HG03575 (cell line): ENCODE measurements at regions not wholly inside any gene's neighbourhood (a gene's known extent, or its start where the extent isn't known, plus 50 kb on each side); places are given as distances from the start of the nearest gene placed in this dataset.

Experiments used
- ATAC-seq: cut with Tn5 transposase; IDR thresholded peaks from one replicate; pipeline ENCODE4 v1.9.1; 2021; ENCODE audit not compliant: unreplicated experiment, insufficient number of reproducible peaks, low FRiP score; ENCODE audit errors: extremely low read depth

- no peak for ATAC-seq
Measured at GRCh38 chr7:156463280-156463679, 177.3 kb upstream of the RNF32 start.

DNA sequence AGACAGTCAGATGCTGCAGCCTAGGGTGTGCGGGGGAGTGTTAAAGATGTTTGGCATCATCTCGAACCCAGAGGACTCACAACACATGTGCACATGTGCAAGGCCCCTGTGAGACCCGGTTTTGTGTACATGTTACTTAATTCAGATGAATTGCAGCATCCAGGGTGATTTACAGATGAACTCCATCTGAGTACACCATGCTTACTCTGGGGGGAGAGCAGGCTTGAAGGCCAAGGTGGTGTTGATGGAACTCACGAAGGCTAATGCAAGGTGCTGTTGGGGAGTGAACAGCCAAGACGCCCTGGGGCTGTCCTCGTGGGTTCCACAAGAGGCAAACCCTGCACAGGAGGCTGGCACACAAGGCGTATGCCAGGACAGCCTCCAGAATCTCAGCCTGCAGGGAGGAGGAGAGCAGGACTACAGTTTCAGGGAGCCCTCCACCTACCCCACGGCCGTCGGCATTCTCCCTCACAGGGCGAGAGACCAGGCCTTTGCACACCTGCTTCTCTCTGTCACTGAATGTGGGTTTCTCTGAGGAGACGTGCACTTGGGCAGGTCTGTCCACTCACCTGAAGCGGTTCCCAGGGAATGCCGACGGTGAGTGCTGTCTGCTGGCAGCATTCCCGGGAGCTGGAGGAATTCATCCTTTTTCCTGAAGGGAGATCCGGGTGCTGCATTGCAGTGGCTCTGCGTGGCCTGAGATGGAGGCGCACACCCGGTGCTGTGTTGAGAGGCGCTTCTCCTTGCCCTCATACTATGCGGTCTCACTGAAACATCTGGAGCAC, 178.5 kb upstream of the RNF32 start:
- no peak for ATAC-seq

- ATAC-seq, result no peak
Measured at GRCh38 chr7:156460858-156461627, 179.5 kb upstream of the RNF32 start.

- no peak for ATAC-seq
Measured at GRCh38 chr7:156459582-156459981, 181.0 kb upstream of the RNF32 start.

DNA sequence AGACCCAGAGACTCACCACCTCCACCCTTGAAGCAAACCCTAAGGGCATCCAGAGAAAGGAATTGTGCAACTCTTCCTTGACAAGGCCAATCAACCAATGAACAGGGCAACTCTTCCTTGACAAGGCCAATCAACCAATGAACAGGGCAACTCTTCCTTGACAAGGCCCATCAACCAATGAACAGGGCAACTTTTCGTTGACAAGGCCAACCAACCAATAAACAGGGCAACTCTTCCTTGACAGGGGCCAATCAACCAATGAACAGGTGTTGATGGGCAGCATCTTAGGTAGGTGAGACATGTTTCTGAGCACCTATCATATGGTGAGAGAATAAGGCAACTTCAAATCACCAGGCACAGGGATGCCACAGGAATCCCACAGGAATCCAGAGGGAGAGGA, 181.5 kb upstream of the RNF32 start:
- ATAC-seq, result no peak

DNA sequence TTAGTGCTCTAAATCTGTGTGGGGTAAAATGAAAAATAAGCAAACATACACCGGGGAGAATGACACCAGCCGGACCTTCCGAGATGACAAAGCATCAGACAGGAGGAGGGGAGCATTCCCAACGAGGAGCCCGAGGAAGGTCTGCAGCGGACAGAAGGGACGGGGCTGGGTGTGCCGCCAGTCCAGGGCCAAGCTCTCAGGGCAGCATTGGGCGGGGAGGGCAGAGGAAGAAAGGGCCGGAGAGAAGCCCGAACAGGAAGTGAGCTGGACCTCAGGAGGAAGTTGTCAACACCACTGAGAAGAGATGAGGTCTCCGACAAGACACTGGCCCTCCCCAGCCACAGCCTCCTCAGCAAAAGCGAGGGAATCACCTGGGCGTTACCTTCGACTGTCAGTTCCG, 182.6 kb upstream of the RNF32 start:
- ATAC-seq, result no peak

DNA sequence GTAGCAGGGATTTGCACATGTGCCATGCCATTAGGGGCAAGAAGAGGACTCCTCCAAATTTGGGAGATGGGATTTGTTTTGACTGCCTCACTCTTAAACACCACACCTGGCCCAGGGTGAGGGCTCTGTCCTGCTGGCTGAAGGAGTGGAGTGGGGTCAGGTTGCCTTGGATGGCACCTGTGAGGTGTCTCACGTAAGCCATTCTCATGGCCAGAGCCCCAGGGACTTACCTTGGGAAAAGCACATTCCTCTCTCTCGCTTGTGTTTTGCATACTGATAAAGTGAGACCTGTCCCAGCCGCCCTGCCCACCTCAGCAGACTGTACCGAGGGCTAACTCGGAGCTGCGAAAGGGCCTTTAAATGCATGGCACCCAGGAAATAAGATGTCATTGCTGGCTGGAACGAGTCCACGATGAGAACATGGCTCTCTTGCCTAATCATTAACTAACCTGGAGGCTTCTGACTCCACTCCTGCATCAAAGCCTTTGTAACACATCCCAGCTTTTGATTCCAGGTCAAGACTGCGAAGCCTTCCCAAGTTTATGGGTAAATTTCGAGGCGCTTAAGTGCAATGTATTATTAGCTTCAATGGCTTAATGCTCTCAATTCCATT, 184.0 kb upstream of the RNF32 start:
- no peak for ATAC-seq

- no peak for ATAC-seq
Measured at GRCh38 chr7:156456032-156456431, 184.5 kb upstream of the RNF32 start.

GRCh38 chr7:156450473-156450872, 190.1 kb upstream of the RNF32 start:
- no peak for ATAC-seq

- ATAC-seq, result no peak
Measured at GRCh38 chr7:156448918-156449317, 191.7 kb upstream of the RNF32 start.

DNA sequence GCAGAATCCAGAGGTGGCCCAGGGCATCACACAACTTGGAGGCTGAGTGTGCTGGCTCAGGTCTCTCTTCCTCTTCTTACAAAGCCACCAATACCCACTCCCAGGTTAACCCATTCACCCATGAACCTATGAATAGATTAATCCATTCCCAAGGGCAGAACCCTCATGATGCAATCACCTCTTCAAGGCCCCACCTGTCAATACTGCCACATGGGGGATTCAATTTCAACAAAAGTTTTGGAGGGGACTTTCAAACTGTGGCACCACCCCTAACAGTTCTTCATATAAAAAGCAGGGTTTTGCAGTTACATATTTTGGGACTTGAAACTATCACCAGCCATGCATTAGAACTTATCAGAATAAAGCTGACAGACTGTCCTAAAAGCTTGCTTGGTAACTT, 193.6 kb upstream of the RNF32 start:
- ATAC-seq, result no peak

DNA sequence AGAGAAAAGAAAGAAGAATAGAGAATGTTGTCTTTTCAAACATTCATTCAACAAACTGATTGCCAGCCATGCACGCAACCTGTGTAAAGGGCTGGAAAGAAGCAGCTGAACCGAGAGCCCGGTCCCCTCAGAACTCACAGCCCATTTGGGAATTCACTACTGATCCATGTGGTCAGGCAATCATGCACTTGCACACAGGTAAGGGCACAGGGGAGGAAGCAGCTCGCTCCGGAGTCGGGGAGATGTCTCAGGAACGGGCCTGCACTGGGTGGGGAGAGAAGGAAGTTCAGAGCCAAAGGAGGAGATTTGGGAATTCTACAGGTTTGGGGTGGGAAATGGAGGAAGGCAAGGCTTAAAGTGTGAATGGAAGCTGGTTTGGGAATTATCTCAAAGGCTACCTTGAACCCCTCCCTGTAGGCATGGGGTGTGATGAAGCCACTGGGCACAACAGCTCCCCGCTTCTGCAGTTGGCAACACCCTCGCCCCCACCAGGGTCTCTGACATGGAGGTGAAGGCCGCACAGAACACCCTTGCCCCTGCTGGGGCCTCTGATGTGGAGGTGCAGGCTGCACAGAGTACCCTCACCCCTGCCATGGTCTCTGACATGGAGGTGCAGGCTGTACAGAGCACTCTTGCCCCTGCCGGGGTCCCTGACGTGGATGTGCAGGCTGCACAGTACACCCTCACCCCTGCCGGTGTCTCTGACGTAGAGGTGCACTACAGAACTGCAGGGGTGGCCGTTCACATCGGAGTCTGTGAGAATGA, 194.4 kb upstream of the RNF32 start:
- ATAC-seq, result no peak

GRCh38 chr7:156442516-156442915, 198.1 kb upstream of the RNF32 start:
- no peak for ATAC-seq

- ATAC-seq, result no peak
Measured at GRCh38 chr7:156440456-156440855, 200.1 kb upstream of the RNF32 start.

DNA sequence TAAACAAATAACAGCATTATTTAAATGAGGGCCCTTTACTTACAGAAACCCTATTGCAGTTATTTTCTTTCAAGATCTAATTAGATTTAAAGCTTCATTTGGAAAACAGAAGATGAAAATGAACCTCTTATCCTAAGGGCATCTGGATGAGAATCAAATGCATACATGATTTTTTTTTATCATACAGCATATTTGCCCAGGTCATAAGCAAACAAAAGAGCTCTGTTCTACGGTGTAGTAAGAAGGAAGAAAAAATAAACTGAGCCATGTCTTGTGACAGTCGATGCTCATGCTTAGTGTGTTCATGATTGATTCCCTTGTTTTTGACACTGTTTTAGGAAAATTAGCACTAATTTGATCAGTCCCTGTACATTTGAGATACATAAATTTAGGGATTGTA, 202.6 kb upstream of the RNF32 start:
- ATAC-seq, result no peak

- no peak for ATAC-seq
Measured at GRCh38 chr7:156437021-156437614, 203.5 kb upstream of the RNF32 start.

DNA sequence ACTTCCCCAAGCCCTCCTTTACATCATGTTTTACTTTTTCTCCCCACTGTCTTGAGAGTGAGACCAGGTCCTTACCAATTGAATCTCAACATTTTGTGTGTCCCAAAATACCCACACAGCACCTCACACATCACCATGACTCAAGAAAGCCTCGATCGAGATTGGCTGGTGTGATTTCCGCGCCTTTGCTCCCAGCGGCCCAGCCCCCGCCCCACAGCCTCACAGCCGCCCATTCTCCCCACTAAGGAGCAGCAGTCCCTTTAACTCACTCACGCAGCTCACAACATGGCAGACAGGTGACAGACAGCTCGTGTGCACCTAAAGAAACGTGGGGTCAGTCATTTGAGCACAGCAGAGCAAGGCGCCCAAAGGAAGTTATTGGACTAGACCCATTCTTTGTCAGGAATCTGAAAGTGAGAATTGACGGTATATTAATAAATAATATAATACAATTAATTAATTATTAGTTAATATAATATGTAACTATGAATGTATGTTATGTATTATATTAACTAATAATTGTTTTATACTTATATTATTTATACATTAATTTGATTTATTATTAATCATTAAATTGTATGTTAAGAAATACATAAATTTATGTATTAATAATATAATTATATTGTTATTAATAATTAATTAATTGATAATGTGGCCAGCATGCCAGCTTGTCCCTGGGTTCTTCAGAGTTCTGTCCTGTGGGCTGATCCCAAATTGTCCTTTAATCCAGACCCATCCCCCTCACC, 204.9 kb upstream of the RNF32 start:
- no peak for ATAC-seq

GRCh38 chr7:156434706-156435105, 205.9 kb upstream of the RNF32 start:
- ATAC-seq, result no peak
